Osteoblast (primary cell): ENCODE measurements at regions not wholly inside any gene's neighbourhood (a gene's known extent, or its start where the extent isn't known, plus 50 kb on each side); places are given as distances from the start of the nearest gene placed in this dataset.

Experiments used
- DNase-seq: peaks from one replicate; pipeline ENCODE4 v3.0.0; 2011; ENCODE audit warnings: low spot score, mixed read lengths; ENCODE audit not compliant: insufficient read length; ENCODE audit errors: missing footprints
- H2AFZ ChIP-seq: 2 replicates; pipeline ENCODE4 v1.6.0; 2011; ENCODE audit warnings: mild to moderate bottlenecking, low read length
- H3K27ac ChIP-seq: 2 replicates; pipeline ENCODE4 v1.5.1; 2011; ENCODE audit warnings: mild to moderate bottlenecking, low read depth, low read length, moderate library complexity
- H3K27me3 ChIP-seq: 2 replicates; pipeline ENCODE4 v1.6.0; 2012; ENCODE audit warnings: mild to moderate bottlenecking, control low read depth, inconsistent platforms, low read length, moderate library complexity; ENCODE audit not compliant: insufficient read depth
- H3K36me3 ChIP-seq: 2 replicates; pipeline ENCODE4 v1.5.1; 2011; ENCODE audit warnings: mild to moderate bottlenecking, low read length, control low read depth, moderate library complexity; ENCODE audit not compliant: insufficient read depth
- H3K4me1 ChIP-seq: 2 replicates; pipeline ENCODE4 v1.5.1; 2011; ENCODE audit warnings: mild to moderate bottlenecking, low read length, control low read depth, moderate library complexity; ENCODE audit not compliant: insufficient read depth
- H3K4me2 ChIP-seq: 2 replicates; pipeline ENCODE4 v1.6.0; 2011; ENCODE audit warnings: mild to moderate bottlenecking, low read length; ENCODE audit not compliant: insufficient read depth
- H3K4me3 ChIP-seq: fragments of 200-600 bp; sonication (generic); 3 replicates; pipeline ENCODE4 v1.5.1; 2012; ENCODE audit warnings: mild to moderate bottlenecking, low read length, inconsistent platforms; ENCODE audit not compliant: insufficient read depth
- H3K79me2 ChIP-seq: 2 replicates; pipeline ENCODE4 v1.6.0; 2012; ENCODE audit warnings: mild to moderate bottlenecking, low read length, control low read depth, inconsistent platforms; ENCODE audit not compliant: insufficient read depth
- H3K9me3 ChIP-seq: 2 replicates; pipeline ENCODE4 v1.5.1; 2011; ENCODE audit warnings: low read depth, low read length, control low read depth
- H4K20me1 ChIP-seq: 2 replicates; pipeline ENCODE4 v1.6.0; 2012; ENCODE audit warnings: mild to moderate bottlenecking, low read length, control low read depth; ENCODE audit not compliant: insufficient read depth
- CTCF ChIP-seq: IDR thresholded peaks from 2 replicates; pipeline ENCODE4 v1.5.1; 2011; ENCODE audit warnings: mild to moderate bottlenecking, low read depth, low read length, moderate library complexity; ENCODE audit errors: extremely low read depth

- no peak for DNase-seq
- Histone ChIP-seq H3K79me2 (no peaks in the 10 kb centered on the region), H3K4me2 (no peak overlapping the region), H4K20me1 (no peaks in the 10 kb centered on the region), H2AFZ (no peak overlapping the region), H3K9me3 (no peaks in the 10 kb centered on the region), H3K4me3 (no peak overlapping the region), H3K36me3 (no peaks in the 10 kb centered on the region), H3K27ac (no peak overlapping the region), H3K27me3 (peaks cover 9% of the 10 kb centered on the region), H3K4me1 (no peaks in the 10 kb centered on the region)
- no peak for TF ChIP-seq CTCF
These were observed 256.1 kb downstream of the ENGASE start for GRCh38 chr17:79330696-79331095.

GRCh38 chr17:79330229-79330628, 255.6 kb downstream of the ENGASE start:
- Histone ChIP-seq H4K20me1 (no peaks in the 10 kb centered on the region), H3K36me3 (no peaks in the 10 kb centered on the region), H3K4me2 (no peak overlapping the region), H3K27me3 (peaks cover 9% of the 10 kb centered on the region), H3K27ac (no peak overlapping the region), H2AFZ (no peak overlapping the region), H3K79me2 (no peaks in the 10 kb centered on the region), H3K9me3 (no peaks in the 10 kb centered on the region), H3K4me1 (no peaks in the 10 kb centered on the region), H3K4me3 (no peak overlapping the region)
- TF ChIP-seq CTCF: no peak
- no peak for DNase-seq

- no peaks in the 10 kb centered on the region for H3K4me1 ChIP-seq
- no peak overlapping the region for H3K4me2 ChIP-seq
- DNase-seq: no peak
- no peaks in the 10 kb centered on the region for H3K79me2 ChIP-seq
- peaks cover 9% of the 10 kb centered on the region for H3K27me3 ChIP-seq
- H3K9me3 ChIP-seq: no peaks in the 10 kb centered on the region
- H3K27ac ChIP-seq: no peak overlapping the region
- H3K4me3 ChIP-seq: no peak overlapping the region
- no peak overlapping the region for H2AFZ ChIP-seq
- H3K36me3 ChIP-seq: no peaks in the 10 kb centered on the region
- no peaks in the 10 kb centered on the region for H4K20me1 ChIP-seq
- TF ChIP-seq CTCF: no peak
These were observed 252.2 kb downstream of the ENGASE start for GRCh38 chr17:79326814-79327213.

- TF ChIP-seq CTCF: no peak
- peaks cover 4% of the 10 kb centered on the region for H3K27me3 ChIP-seq
- no peak overlapping the region for H2AFZ ChIP-seq
- H3K36me3 ChIP-seq: no peaks in the 10 kb centered on the region
- DNase-seq: no peak
- no peaks in the 10 kb centered on the region for H3K79me2 ChIP-seq
- no peaks in the 10 kb centered on the region for H3K4me1 ChIP-seq
- H3K27ac ChIP-seq: no peak overlapping the region
- no peaks in the 10 kb centered on the region for H4K20me1 ChIP-seq
- no peak overlapping the region for H3K4me2 ChIP-seq
- no peaks in the 10 kb centered on the region for H3K9me3 ChIP-seq
- no peak overlapping the region for H3K4me3 ChIP-seq
These were observed 251.2 kb downstream of the ENGASE start for GRCh38 chr17:79325709-79326430.
